ENCODE measurements at regions not wholly inside any gene's neighbourhood (a gene's known extent, or its start where the extent isn't known, plus 50 kb on each side); places are given as distances from the start of the nearest gene placed in this dataset.

GRCh38 chr2:133674066-133674432 lies 105.8 kb upstream of the NCKAP5 start:
- H3K9me3 ChIP-seq = no peaks in the 10 kb centered on the region
- intact Hi-C loops (cut with DNase I) = loop anchor here in 1 of 2 donors (10.0 kb wide), 1 partner anchor 91 kb away; no protein-coding TSS in a partner anchor
- peak; percentile 10 to 58 (median 48) for ATAC-seq

GRCh38 chr2:133674433-133675331 lies 106.4 kb upstream of the NCKAP5 start:
- intact Hi-C loops (cut with DNase I) = loop anchor here in 1 of 2 donors (10.0 kb wide), 1 partner anchor 90 kb away; no protein-coding TSS in a partner anchor
- Histone ChIP-seq H3K9me3 (no peaks in the 10 kb centered on the region), H3K4me1 (peaks cover 0 to 23% (median 10%) of the 10 kb centered on the region in 4 donors), H3K4me3 (peak overlapping the region; percentile 16 to 46 (median 38)), H3K36me3 (no peaks in the 10 kb centered on the region), H3K27ac (peak overlapping the region; percentile 61 to 91 (median 78)), H3K27me3 (no peaks in the 10 kb centered on the region)
- TF ChIP-seq POLR2A (IDR thresholded peaks at IDR 0.05) (peak; percentile 79), CTCF (IDR thresholded peaks at IDR 0.05) (no peak)
- WGBS (ENCODE audit: insufficient coverage, low coverage, low lambda C conversion rate, missing lambda C conversion rate) = 5% methylated on average over 20 of the region's 21 CpGs
- peak; percentile 63 to 79 (median 72) for DNase-seq
- ATAC-seq = peak; percentile 80 to 91 (median 86)

More at GRCh38 chr2:133674066-133674432, 105.8 kb upstream of the NCKAP5 start:
- H3K36me3 ChIP-seq = no peaks in the 10 kb centered on the region
- peak overlapping the region; percentile 61 to 91 (median 78) for H3K27ac ChIP-seq
- no peak for DNase-seq
- 20% methylated on average over 4 of the region's 4 CpGs for WGBS (ENCODE audit: insufficient coverage, low coverage, low lambda C conversion rate, missing lambda C conversion rate)
- H3K4me1 ChIP-seq = peaks cover 0 to 23% (median 10%) of the 10 kb centered on the region in 4 donors
- TF ChIP-seq CTCF (IDR thresholded peaks at IDR 0.05) = no peak
- no peak for TF ChIP-seq POLR2A (IDR thresholded peaks at IDR 0.05)
- H3K4me3 ChIP-seq = peak overlapping the region in 1 of 3 donors; percentile 46
- no peaks in the 10 kb centered on the region for H3K27me3 ChIP-seq

- DNase-seq (no peak), ATAC-seq (no peak)
- H3K9me3 ChIP-seq = no peaks in the 10 kb centered on the region
- H3K4me1 ChIP-seq = peaks cover 0 to 26% (median 10%) of the 10 kb centered on the region in 4 donors
- no peak for TF ChIP-seq POLR2A (IDR thresholded peaks at IDR 0.05)
- 69% methylated on average over 1 of the region's 1 CpG for WGBS (ENCODE audit: insufficient coverage, low coverage, low lambda C conversion rate, missing lambda C conversion rate)
- no peaks in the 10 kb centered on the region for H3K27me3 ChIP-seq
- no peak overlapping the region for H3K27ac ChIP-seq
- H3K36me3 ChIP-seq = no peaks in the 10 kb centered on the region
- H3K4me3 ChIP-seq = no peak overlapping the region
- intact Hi-C loops (cut with DNase I) = loop anchor here in 1 of 2 donors (10.0 kb wide), 1 partner anchor 88 kb away; no protein-coding TSS in a partner anchor
Observed at GRCh38 chr2:133676392-133677130, 108.3 kb upstream of the NCKAP5 start.

GRCh38 chr2:133680343-133681049 lies 112.2 kb upstream of the NCKAP5 start:
- intact Hi-C loops (cut with DNase I) = no loop called here
- Histone ChIP-seq H3K4me3 (no peak overlapping the region), H3K36me3 (no peaks in the 10 kb centered on the region), H3K9me3 (no peaks in the 10 kb centered on the region), H3K27ac (no peak overlapping the region), H3K4me1 (peaks cover 0 to 6% (median 0%) of the 10 kb centered on the region in 4 donors), H3K27me3 (no peaks in the 10 kb centered on the region)
- 55% methylated on average over 2 of the region's 2 CpGs for WGBS (ENCODE audit: insufficient coverage, low coverage, low lambda C conversion rate, missing lambda C conversion rate)
- TF ChIP-seq POLR2A (IDR thresholded peaks at IDR 0.05) = no peak
- TF ChIP-seq CTCF (IDR thresholded peaks at IDR 0.05) = peak in 1 of 4 donors; percentile 10
- ATAC-seq = peak in 2 of 4 donors; percentile 48 to 85
- no peak for DNase-seq

Data from right lobe of liver (tissue), 6 donors.